ENCODE measurements at regions not wholly inside any gene's neighbourhood (a gene's known extent, or its start where the extent isn't known, plus 50 kb on each side); places are given as distances from the start of the nearest gene placed in this dataset.

DNA sequence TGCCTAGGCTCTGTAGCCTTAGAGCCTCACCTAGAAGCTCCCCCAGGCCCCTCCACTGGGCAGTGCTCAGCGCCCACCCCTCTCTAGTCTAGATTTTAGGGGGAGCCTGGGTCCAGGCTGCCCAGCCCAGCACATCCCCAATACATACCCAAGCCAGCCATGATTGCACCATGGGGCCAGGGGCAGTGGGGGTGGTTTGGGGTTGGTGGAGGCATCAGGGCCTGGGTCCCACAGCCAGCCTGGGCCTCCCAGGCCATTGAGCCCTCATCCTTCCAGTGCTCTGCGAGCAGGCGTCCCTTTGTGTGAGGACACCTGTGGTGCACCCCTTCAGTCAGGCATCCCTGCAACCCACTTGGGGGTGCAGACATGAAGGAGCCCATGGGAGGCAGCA is 76.9 kb upstream of the RET start:
- H3K9ac ChIP-seq (ENCODE audit: low read length), result no peak overlapping the region
- no peak overlapping the region for H3K4me2 ChIP-seq (ENCODE audit: low read length)
- peaks cover 32% of the 10 kb centered on the region for H3K27me3 Mint-ChIP-seq (ENCODE audit: low read depth, unreplicated experiment)
- H4K20me1 ChIP-seq (ENCODE audit: insufficient read depth, low read length), result no peaks in the 10 kb centered on the region
- no peak overlapping the region for H3K27ac Mint-ChIP-seq (ENCODE audit: unreplicated experiment)
- peaks cover 2% of the 10 kb centered on the region for H3K9me3 Mint-ChIP-seq (ENCODE audit: unreplicated experiment)
- H3K9me3 ChIP-seq (ENCODE audit: insufficient read depth, low read depth, low read length), result no peaks in the 10 kb centered on the region
- no peaks in the 10 kb centered on the region for H3K4me1 Mint-ChIP-seq (ENCODE audit: low read depth, unreplicated experiment)
- no peaks in the 10 kb centered on the region for H3K36me3 ChIP-seq (ENCODE audit: insufficient read depth, low read length)
- H3K36me3 Mint-ChIP-seq (ENCODE audit: low read depth, unreplicated experiment), result no peaks in the 10 kb centered on the region
- TF ChIP-seq, protein P1, sequence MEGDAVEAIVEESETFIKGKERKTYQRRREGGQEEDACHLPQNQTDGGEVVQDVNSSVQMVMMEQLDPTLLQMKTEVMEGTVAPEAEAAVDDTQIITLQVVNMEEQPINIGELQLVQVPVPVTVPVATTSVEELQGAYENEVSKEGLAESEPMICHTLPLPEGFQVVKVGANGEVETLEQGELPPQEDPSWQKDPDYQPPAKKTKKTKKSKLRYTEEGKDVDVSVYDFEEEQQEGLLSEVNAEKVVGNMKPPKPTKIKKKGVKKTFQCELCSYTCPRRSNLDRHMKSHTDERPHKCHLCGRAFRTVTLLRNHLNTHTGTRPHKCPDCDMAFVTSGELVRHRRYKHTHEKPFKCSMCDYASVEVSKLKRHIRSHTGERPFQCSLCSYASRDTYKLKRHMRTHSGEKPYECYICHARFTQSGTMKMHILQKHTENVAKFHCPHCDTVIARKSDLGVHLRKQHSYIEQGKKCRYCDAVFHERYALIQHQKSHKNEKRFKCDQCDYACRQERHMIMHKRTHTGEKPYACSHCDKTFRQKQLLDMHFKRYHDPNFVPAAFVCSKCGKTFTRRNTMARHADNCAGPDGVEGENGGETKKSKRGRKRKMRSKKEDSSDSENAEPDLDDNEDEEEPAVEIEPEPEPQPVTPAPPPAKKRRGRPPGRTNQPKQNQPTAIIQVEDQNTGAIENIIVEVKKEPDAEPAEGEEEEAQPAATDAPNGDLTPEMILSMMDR (IDR thresholded peaks at IDR 0.05; ENCODE audit: insufficient read depth, low read depth, low read length), result no peak
- no peak overlapping the region for H2AFZ ChIP-seq (ENCODE audit: low read depth, low read length)
- H3K27ac ChIP-seq (ENCODE audit: low read depth, low read length), result no peak overlapping the region
- no peaks in the 10 kb centered on the region for H3K27me3 ChIP-seq (ENCODE audit: insufficient read depth, low read length)
- DNase-seq (ENCODE audit: low read depth) (no peak), FAIRE-seq (no peak)
- H3K4me3 ChIP-seq (ENCODE audit: insufficient read depth, low read depth, low read length), result no peak overlapping the region
- no peaks in the 10 kb centered on the region for H3K79me2 ChIP-seq (ENCODE audit: insufficient read depth, low read length)
- H3K4me1 ChIP-seq (ENCODE audit: insufficient read depth, low read length), result no peaks in the 10 kb centered on the region
- no peak overlapping the region for H3K4me3 Mint-ChIP-seq (ENCODE audit: unreplicated experiment)

DNA sequence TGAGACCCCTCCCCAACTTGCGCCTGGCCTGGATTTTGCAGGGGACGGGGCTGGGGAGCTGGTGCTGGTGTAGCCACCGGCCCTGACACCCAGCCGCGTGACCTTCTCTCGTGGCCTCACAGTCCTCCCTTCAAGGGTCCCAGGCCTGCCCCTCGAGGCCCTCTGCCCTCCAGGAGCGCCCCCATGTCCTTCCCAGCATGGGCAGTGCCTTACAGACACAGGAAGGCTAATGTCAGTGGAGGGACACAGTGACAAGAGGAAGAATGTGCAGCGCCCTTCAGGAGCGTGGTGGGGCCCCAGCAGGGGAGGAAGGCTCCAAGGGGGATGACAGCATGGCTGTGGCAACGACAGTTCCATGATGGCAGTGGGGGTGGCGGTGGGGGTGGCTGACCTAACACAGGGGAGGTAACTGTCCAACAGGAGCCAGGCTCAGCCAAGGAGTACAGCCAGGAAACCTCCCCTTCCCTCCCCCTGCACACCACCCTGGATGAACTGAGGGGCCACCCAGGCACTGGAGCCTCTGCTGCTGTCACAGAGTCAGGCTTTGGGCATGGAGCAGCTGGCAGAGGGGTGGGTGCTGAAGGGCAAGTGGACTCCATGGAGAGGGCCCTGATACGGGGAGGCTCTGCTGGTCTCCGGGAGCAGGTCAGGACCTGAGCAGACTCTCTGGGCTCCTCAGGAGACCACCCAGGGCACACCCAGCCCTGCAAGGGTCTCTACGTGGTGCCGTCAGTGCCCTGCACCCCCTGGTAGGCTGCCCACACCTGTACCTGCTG is 76.0 kb upstream of the RET start:
- FAIRE-seq, result no peak
- H3K27ac ChIP-seq (ENCODE audit: low read depth, low read length), result no peak overlapping the region
- Mint-ChIP-seq H3K4me3 (ENCODE audit: unreplicated experiment) (no peak overlapping the region), H3K27ac (ENCODE audit: unreplicated experiment) (no peak overlapping the region), H3K27me3 (ENCODE audit: low read depth, unreplicated experiment) (peaks cover 33% of the 10 kb centered on the region), H3K36me3 (ENCODE audit: low read depth, unreplicated experiment) (no peaks in the 10 kb centered on the region), H3K9me3 (ENCODE audit: unreplicated experiment) (peaks cover 2% of the 10 kb centered on the region), H3K4me1 (ENCODE audit: low read depth, unreplicated experiment) (no peaks in the 10 kb centered on the region)
- H3K79me2 ChIP-seq (ENCODE audit: insufficient read depth, low read length), result no peaks in the 10 kb centered on the region
- H3K9me3 ChIP-seq (ENCODE audit: insufficient read depth, low read depth, low read length), result no peaks in the 10 kb centered on the region
- no peak overlapping the region for H3K4me3 ChIP-seq (ENCODE audit: insufficient read depth, low read depth, low read length)
- no peak overlapping the region for H2AFZ ChIP-seq (ENCODE audit: low read depth, low read length)
- H3K27me3 ChIP-seq (ENCODE audit: insufficient read depth, low read length), result no peaks in the 10 kb centered on the region
- H4K20me1 ChIP-seq (ENCODE audit: insufficient read depth, low read length), result no peaks in the 10 kb centered on the region
- H3K4me2 ChIP-seq (ENCODE audit: low read length), result no peak overlapping the region
- no peak overlapping the region for H3K9ac ChIP-seq (ENCODE audit: low read length)
- H3K4me1 ChIP-seq (ENCODE audit: insufficient read depth, low read length), result no peaks in the 10 kb centered on the region
- TF ChIP-seq, protein P1 (IDR thresholded peaks at IDR 0.05; ENCODE audit: insufficient read depth, low read depth, low read length), result no peak
- TF ChIP-seq EZH2 (IDR thresholded peaks at IDR 0.05; ENCODE audit: insufficient read depth, low read length), result no peak
- no peaks in the 10 kb centered on the region for H3K36me3 ChIP-seq (ENCODE audit: insufficient read depth, low read length)
- no peak for DNase-seq (ENCODE audit: low read depth)

DNA sequence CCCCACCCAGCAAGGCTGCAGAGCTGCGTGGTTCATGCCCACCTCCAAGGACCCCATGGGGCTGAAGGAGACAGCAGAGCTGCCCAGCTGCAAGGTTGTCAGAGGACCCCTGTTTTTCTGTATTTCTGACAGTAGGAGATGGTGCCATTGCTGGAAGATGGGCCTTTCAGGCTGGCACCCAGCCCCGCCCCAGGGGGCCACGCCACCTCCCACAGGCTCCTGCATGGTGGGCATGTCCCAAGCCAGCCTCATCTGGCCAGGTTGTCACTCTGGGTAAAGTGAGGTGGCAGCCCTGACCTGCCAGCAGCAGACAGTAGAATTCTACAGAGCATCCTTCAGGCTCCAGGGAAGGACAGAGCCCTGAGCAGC is 75.5 kb upstream of the RET start:
- Mint-ChIP-seq H3K4me1 (ENCODE audit: low read depth, unreplicated experiment) (no peaks in the 10 kb centered on the region), H3K36me3 (ENCODE audit: low read depth, unreplicated experiment) (no peaks in the 10 kb centered on the region), H3K27ac (ENCODE audit: unreplicated experiment) (no peak overlapping the region), H3K4me3 (ENCODE audit: unreplicated experiment) (no peak overlapping the region), H3K27me3 (ENCODE audit: low read depth, unreplicated experiment) (peaks cover 33% of the 10 kb centered on the region), H3K9me3 (ENCODE audit: unreplicated experiment) (peaks cover 2% of the 10 kb centered on the region)
- Histone ChIP-seq H2AFZ (ENCODE audit: low read depth, low read length) (no peak overlapping the region), H3K27ac (ENCODE audit: low read depth, low read length) (no peak overlapping the region), H3K36me3 (ENCODE audit: insufficient read depth, low read length) (no peaks in the 10 kb centered on the region), H3K4me2 (ENCODE audit: low read length) (no peak overlapping the region), H4K20me1 (ENCODE audit: insufficient read depth, low read length) (no peaks in the 10 kb centered on the region), H3K79me2 (ENCODE audit: insufficient read depth, low read length) (no peaks in the 10 kb centered on the region), H3K9me3 (ENCODE audit: insufficient read depth, low read depth, low read length) (no peaks in the 10 kb centered on the region), H3K27me3 (ENCODE audit: insufficient read depth, low read length) (no peaks in the 10 kb centered on the region), H3K4me1 (ENCODE audit: insufficient read depth, low read length) (no peaks in the 10 kb centered on the region), H3K4me3 (ENCODE audit: insufficient read depth, low read depth, low read length) (no peak overlapping the region), H3K9ac (ENCODE audit: low read length) (no peak overlapping the region)
- no peak for FAIRE-seq
- TF ChIP-seq EZH2 (IDR thresholded peaks at IDR 0.05; ENCODE audit: insufficient read depth, low read length), result no peak
- TF ChIP-seq, protein P1 (IDR thresholded peaks at IDR 0.05; ENCODE audit: insufficient read depth, low read depth, low read length), result no peak
- no peak for DNase-seq (ENCODE audit: low read depth)

All from astrocyte (in vitro differentiated cells and primary cell).